GM12878 (cell line): ENCODE measurements at regions not wholly inside any gene's neighbourhood (a gene's known extent, or its start where the extent isn't known, plus 50 kb on each side); places are given as distances from the start of the nearest gene placed in this dataset.

Experiments
- ATAC-seq: fragments of 200-7000 bp; cut with Tn5 transposase; 3 replicates; pipeline ENCODE4 v1.9.1; 2020; ENCODE audit warnings: mild to moderate bottlenecking, moderate library complexity
- BruUV-seq: library from RNA; stranded (reverse); fragments of 400-500 nt; replicated peaks from 2 replicates; lab custom pipeline; 2021; lab: Mats Ljungman, UMichigan
- CTCF ChIA-PET: fragments of 300-600 bp; sonication (Branson Sonifier 250); formaldehyde crosslinking; extraction: SDS; loops from one replicate; lab custom pipeline; 2021; ENCODE audit warnings: inconsistent platforms; lab: Yijun Ruan, JAX
- POLR2A ChIA-PET: fragments of 350-600 bp; formaldehyde crosslinking; extraction: SDS; loops from one replicate; lab custom pipeline; 2021; ENCODE audit warnings: inconsistent platforms; lab: Charles Lee
- RAD21 ChIA-PET: fragments of 300-600 bp; sonication (Branson Sonifier 250); formaldehyde crosslinking; loops from one replicate; lab custom pipeline; 2023; ENCODE audit warnings: antibody characterized with exemption; ENCODE audit not compliant: unreplicated experiment; lab: Charles Lee
- SMC1A ChIA-PET: fragments of 300-600 bp; sonication (Branson Sonifier 250); formaldehyde crosslinking; loops from one replicate; lab custom pipeline; 2023; ENCODE audit not compliant: unreplicated experiment, uncharacterized antibody; lab: Charles Lee
- DNase-seq: peaks from one replicate; pipeline ENCODE4 v3.0.0-alpha.2; 2011; ENCODE audit warnings: low read depth, low spot score
- FAIRE-seq: peaks from 3 replicates; lab custom pipeline; 2011; peaks lifted over from hg19 to GRCh38; lab: Jason Lieb, UNC
- H2AFZ ChIP-seq: 2 replicates; pipeline ENCODE4 v1.6.0; 2011; ENCODE audit warnings: low read depth, low read length, control low read depth; ENCODE audit not compliant: control insufficient read depth
- H3K27ac ChIP-seq: 2 replicates; pipeline ENCODE4 v1.5.1; 2011; ENCODE audit warnings: control low read depth; ENCODE audit not compliant: control insufficient read depth, insufficient read depth
- H3K27me3 ChIP-seq, 2 experiments: replicated peaks in 1 of 2; 2 replicates each; pipeline versions ENCODE4 v1.6.0 to v1.6.1; 2011; ENCODE audit warnings: low read length in 1 of 2; ENCODE audit not compliant: control insufficient read depth in 2 of 2, insufficient read depth in 2 of 2
- H3K36me3 ChIP-seq, 2 experiments: 2 replicates each; pipeline ENCODE4 v1.5.1; 2011; ENCODE audit warnings: low read length in 1 of 2; ENCODE audit not compliant: control insufficient read depth in 2 of 2, insufficient read depth in 2 of 2
- H3K4me1 ChIP-seq: 2 replicates; pipeline ENCODE4 v1.6.1; 2011; ENCODE audit warnings: mild to moderate bottlenecking, low read length, moderate library complexity, mixed read lengths; ENCODE audit not compliant: control insufficient read depth, insufficient read depth
- H3K4me2 ChIP-seq: 2 replicates; pipeline ENCODE4 v1.6.0; 2011; ENCODE audit warnings: control low read depth; ENCODE audit not compliant: control insufficient read depth, insufficient read depth
- H3K4me3 ChIP-seq: fragments of 200-600 bp; sonication (generic); 2 replicates; pipeline ENCODE4 v1.5.1; 2016
- H3K79me2 ChIP-seq: 2 replicates; pipeline ENCODE4 v1.6.0; 2011; ENCODE audit warnings: low read length; ENCODE audit not compliant: control insufficient read depth, insufficient read depth
- H3K9ac ChIP-seq: 2 replicates; pipeline ENCODE4 v1.8.0; 2011; ENCODE audit warnings: low read length, control low read depth, mixed read lengths; ENCODE audit not compliant: control insufficient read depth, insufficient read depth
- H3K9me3 ChIP-seq: replicated peaks from 3 replicates; pipeline ENCODE4 v1.5.1; 2011; ENCODE audit warnings: mild to moderate bottlenecking, low read length; ENCODE audit not compliant: control insufficient read depth, insufficient read depth
- H4K20me1 ChIP-seq: 2 replicates; pipeline ENCODE4 v1.6.0; 2011; ENCODE audit not compliant: control insufficient read depth, insufficient read depth
- BCL3 ChIP-seq: IDR thresholded peaks from 2 replicates; pipeline ENCODE4 v1.6.1; 2011; ENCODE audit warnings: borderline replicate concordance, low read depth, mild to moderate bottlenecking, moderate library complexity, low read length; ENCODE audit not compliant: insufficient read depth, poor library complexity, severe bottlenecking
- BHLHE40 ChIP-seq, 2 experiments: fragments of 450-650 bp in 1 of 2; IDR thresholded peaks; 2 replicates each; pipeline ENCODE4 v1.6.1; 2011 to 2017; ENCODE audit warnings: low read depth in 2 of 2, borderline replicate concordance in 1 of 2, improper control_type of control experiment in 1 of 2, low read length in 1 of 2, mild to moderate bottlenecking in 1 of 2
- CREB1 ChIP-seq: IDR thresholded peaks from 2 replicates; pipeline ENCODE4 v1.6.1; 2012; ENCODE audit warnings: low read depth, mild to moderate bottlenecking, inconsistent platforms
- EGR1 ChIP-seq, 2 experiments: IDR thresholded peaks; 1 replicate in 1 of 2; 2 replicates in 1 of 2; pipeline ENCODE4 v1.6.1; 2011 to 2012; ENCODE audit warnings: low read depth in 2 of 2, low read length in 2 of 2, borderline replicate concordance in 1 of 2, mild to moderate bottlenecking in 1 of 2, moderate library complexity in 1 of 2
- MEF2B ChIP-seq: fragments of 450-650 bp; IDR thresholded peaks from 2 replicates; pipeline ENCODE4 v1.6.1; 2018; ENCODE audit warnings: mild to moderate bottlenecking, moderate library complexity; ENCODE audit not compliant: partially characterized antibody, poor library complexity, severe bottlenecking
- MLLT1 ChIP-seq: fragments of 450-650 bp; IDR thresholded peaks from 2 replicates; pipeline ENCODE4 v1.6.1; 2016; ENCODE audit warnings: mild to moderate bottlenecking
- POU2F2 ChIP-seq: IDR thresholded peaks from 3 replicates; pipeline ENCODE4 v1.6.1; 2011; ENCODE audit warnings: low read depth, mild to moderate bottlenecking, low read length, borderline replicate concordance
- SMAD5 ChIP-seq: IDR thresholded peaks from 2 replicates; pipeline ENCODE4 v1.6.1; 2016; ENCODE audit warnings: antibody characterized with exemption, low read depth
- SMARCA5 ChIP-seq: fragments of 450-650 bp; IDR thresholded peaks from 2 replicates; pipeline ENCODE4 v1.6.1; 2017; ENCODE audit warnings: mild to moderate bottlenecking
- SRF ChIP-seq, 2 experiments: IDR thresholded peaks; 2 replicates each; pipeline ENCODE4 v1.6.1; 2011; ENCODE audit warnings: low read depth in 2 of 2, low read length in 2 of 2, mild to moderate bottlenecking in 1 of 2, moderate library complexity in 1 of 2
- TCF12 ChIP-seq: IDR thresholded peaks from 2 replicates; pipeline ENCODE4 v1.6.1; 2011; ENCODE audit warnings: low read depth, mild to moderate bottlenecking, low read length
- ZBTB11 ChIP-seq: fragments of 450-650 bp; formaldehyde crosslinking; IDR thresholded peaks from 2 replicates; pipeline ENCODE4 v1.5.0; 2022; ENCODE audit warnings: mild to moderate bottlenecking, missing genetic modification characterization
- WGBS: methylation state at CpG from one replicate; pipeline ENCODE4 v1.1.6; 2016; ENCODE audit warnings: low lambda C conversion rate; ENCODE audit not compliant: insufficient replicate concordance, insufficient coverage; ENCODE audit errors: missing lambda C conversion rate; 5-methylcytosine and 5-hydroxymethylcytosine counted together
- in situ Hi-C: fragments of 300-500 bp; cut with MboI; formaldehyde crosslinking; loops from 9 replicates; pipeline ENCODE4 v1.14.3; 2018; ENCODE audit warnings: mixed read lengths
- intact Hi-C: fragments of 100-400 bp; cut with micrococcal nuclease; formaldehyde crosslinking; loops from one replicate; pipeline ENCODE4 v1.14.2; 2022; ENCODE audit not compliant: unreplicated experiment

GRCh38 chr3:70635301-70635700 lies 322.9 kb upstream of the MDFIC2 start:
- POLR2A ChIA-PET = interaction anchor here (0.6 kb wide), 1 partner anchor 218 kb away, joined by 3 read pairs; no protein-coding TSS in a partner anchor
- no peak overlapping the region for H3K9ac ChIP-seq
- intact Hi-C loops (no loop called here), in situ Hi-C loops (no loop called here)
- ATAC-seq (no peak), DNase-seq (no peak), FAIRE-seq (no peak)
- WGBS = 58% methylated on average over 2 of the region's 2 CpGs
- no peaks in the 10 kb centered on the region for H3K9me3 ChIP-seq
- no peaks in the 10 kb centered on the region for H3K27me3 ChIP-seq
- RAD21 ChIA-PET = no interaction called here
- H2AFZ ChIP-seq = no peak overlapping the region
- H3K4me2 ChIP-seq = no peak overlapping the region
- no peak overlapping the region for H3K4me3 ChIP-seq
- no peak overlapping the region for H3K27ac ChIP-seq
- BruUV-seq = no TSS peak
- CTCF ChIA-PET = no interaction called here
- H3K79me2 ChIP-seq = no peaks in the 10 kb centered on the region
- H3K4me1 ChIP-seq = no peaks in the 10 kb centered on the region
- H3K36me3 ChIP-seq = no peaks in the 10 kb centered on the region
- no peaks in the 10 kb centered on the region for H4K20me1 ChIP-seq
- TF ChIP-seq BHLHE40 (IDR thresholded peaks at IDR 0.05; ENCODE audit: borderline replicate concordance in 1 of 2, low read depth in 2 of 2, low read length in 1 of 2) = no peak
- TF ChIP-seq SMARCA5 = no peak
- no peak for TF ChIP-seq POU2F2
- no peak for TF ChIP-seq ZBTB11 (CRISPR knock-in tag)
- no peak for TF ChIP-seq BCL3
- no peak for TF ChIP-seq SMAD5
- TF ChIP-seq MEF2B = no peak
- TF ChIP-seq SRF (IDR thresholded peaks at IDR 0.05; ENCODE audit: low read depth in 2 of 2, low read length in 2 of 2) = no peak
- TF ChIP-seq MLLT1 = no peak
- no peak for TF ChIP-seq TCF12
- TF ChIP-seq CREB1 = no peak
- no peak for TF ChIP-seq EGR1 (IDR thresholded peaks at IDR 0.05; ENCODE audit: borderline replicate concordance in 1 of 2, low read depth in 2 of 2, low read length in 2 of 2)
- SMC1A ChIA-PET = interaction anchor here (0.9 kb wide), 1 partner anchor 17 kb away, joined by 5 read pairs; no protein-coding TSS in a partner anchor
